ENCODE measurements at regions not wholly inside any gene's neighbourhood (a gene's known extent, or its start where the extent isn't known, plus 50 kb on each side); places are given as distances from the start of the nearest gene placed in this dataset.
"Not testable (repeated sequence)": the region's sequence is repeated elsewhere in the genome, so short reads cannot be mapped to it uniquely, and the experiment has no call there.

GRCh38 chr9:20237686-20238085 lies 384.6 kb downstream of the MLLT3 start:
- DNase-seq: no peak
- Mint-ChIP-seq H3K27me3 (ENCODE audit: insufficient read depth) (peaks cover 12% of the 10 kb centered on the region), H3K27ac (no peak overlapping the region), H3K4me3 (no peak overlapping the region), H3K4me1 (peaks cover 6% of the 10 kb centered on the region), H3K36me3 (ENCODE audit: low read depth) (peaks cover 3% of the 10 kb centered on the region), H3K9me3 (peaks cover 31% of the 10 kb centered on the region)
- peaks cover 4% of the 10 kb centered on the region for H3K4me1 ChIP-seq (ENCODE audit: control insufficient read depth, insufficient read depth, low read length)
- no peak overlapping the region for H3K27ac ChIP-seq (ENCODE audit: low read depth, low read length)
- WGBS, 2 experiments (ENCODE audit: insufficient coverage in 1 of 2, insufficient read length in 1 of 2): 97 to 100% methylated on average over 1 of the region's 1 CpG
- no peaks in the 10 kb centered on the region for H3K27me3 ChIP-seq (ENCODE audit: control insufficient read depth, insufficient read depth, low read length, poor library complexity, severe bottlenecking)
- H3K4me3 ChIP-seq (ENCODE audit: low read length): no peak overlapping the region
- peaks cover 13% of the 10 kb centered on the region for H3K9me3 ChIP-seq (ENCODE audit: control insufficient read depth, low read length)
- no peak overlapping the region for H3K9ac ChIP-seq (ENCODE audit: extremely low read depth, low read length, poor library complexity, severe bottlenecking)
- no peak for TF ChIP-seq CTCF (conservative IDR thresholded peaks at IDR 0.05)
- H3K36me3 ChIP-seq (ENCODE audit: control insufficient read depth, insufficient read depth, low read length): no peaks in the 10 kb centered on the region

- 88 to 96% methylated on average over 4 of the region's 4 CpGs for WGBS, 2 experiments (ENCODE audit: insufficient coverage in 1 of 2, insufficient read length in 1 of 2)
- H3K36me3 Mint-ChIP-seq (ENCODE audit: low read depth): peaks cover 3% of the 10 kb centered on the region
- H3K4me3 ChIP-seq (ENCODE audit: low read length): no peak overlapping the region
- no peaks in the 10 kb centered on the region for H3K36me3 ChIP-seq (ENCODE audit: control insufficient read depth, insufficient read depth, low read length)
- H3K4me1 Mint-ChIP-seq: no peaks in the 10 kb centered on the region
- H3K27me3 Mint-ChIP-seq (ENCODE audit: insufficient read depth): peaks cover 8% of the 10 kb centered on the region
- H3K27me3 ChIP-seq (ENCODE audit: control insufficient read depth, insufficient read depth, low read length, poor library complexity, severe bottlenecking): no peaks in the 10 kb centered on the region
- H3K27ac Mint-ChIP-seq: no peak overlapping the region
- no peak for TF ChIP-seq CTCF (conservative IDR thresholded peaks at IDR 0.05)
- H3K9ac ChIP-seq (ENCODE audit: extremely low read depth, low read length, poor library complexity, severe bottlenecking): no peak overlapping the region
- no peak overlapping the region for H3K27ac ChIP-seq (ENCODE audit: low read depth, low read length)
- H3K4me1 ChIP-seq (ENCODE audit: control insufficient read depth, insufficient read depth, low read length): no peaks in the 10 kb centered on the region
- no peak for DNase-seq
- H3K9me3 ChIP-seq (ENCODE audit: control insufficient read depth, low read length): peaks cover 13% of the 10 kb centered on the region
- H3K9me3 Mint-ChIP-seq: peaks cover 33% of the 10 kb centered on the region
- no peak overlapping the region for H3K4me3 Mint-ChIP-seq
Observed at GRCh38 chr9:20236676-20237075, 385.6 kb downstream of the MLLT3 start.

DNA sequence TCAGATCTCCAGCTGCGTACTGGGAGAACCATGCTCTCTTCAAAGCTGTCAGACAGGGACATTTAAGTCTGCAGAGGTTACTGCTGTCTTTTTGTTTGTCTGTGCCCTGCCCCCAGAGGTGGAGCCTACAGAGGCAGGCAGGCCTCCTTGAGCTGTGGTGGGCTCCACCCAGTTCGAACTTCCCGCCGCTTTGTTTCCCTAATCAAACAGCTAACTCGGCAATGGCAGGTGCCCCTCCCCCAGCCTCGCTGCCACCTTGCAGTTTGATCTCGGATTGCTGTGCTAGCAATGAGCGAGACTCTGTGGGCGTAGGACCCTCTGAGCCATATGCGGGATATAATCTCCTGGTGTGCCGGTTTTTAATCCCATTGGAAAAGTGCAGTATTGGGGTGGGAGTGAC lies 387.1 kb downstream of the MLLT3 start:
- not testable (repeated sequence) for H3K4me3 Mint-ChIP-seq; H3K36me3 ChIP-seq (ENCODE audit: control insufficient read depth, insufficient read depth, low read length); H3K4me1 ChIP-seq (ENCODE audit: control insufficient read depth, insufficient read depth, low read length); H3K36me3 Mint-ChIP-seq (ENCODE audit: low read depth); DNase-seq; H3K27ac ChIP-seq (ENCODE audit: low read depth, low read length); H3K9ac ChIP-seq (ENCODE audit: extremely low read depth, low read length, poor library complexity, severe bottlenecking); H3K27me3 ChIP-seq (ENCODE audit: control insufficient read depth, insufficient read depth, low read length, poor library complexity, severe bottlenecking); H3K27me3 Mint-ChIP-seq (ENCODE audit: insufficient read depth); H3K4me1 Mint-ChIP-seq; H3K4me3 ChIP-seq (ENCODE audit: low read length); H3K27ac Mint-ChIP-seq
- H3K9me3 Mint-ChIP-seq: peaks cover 37% of the 10 kb centered on the region
- H3K9me3 ChIP-seq (ENCODE audit: control insufficient read depth, low read length): peaks cover 13% of the 10 kb centered on the region
- 89 to 91% methylated on average over 7 to 11 of the region's 11 CpGs for whole genome bisulfite sequencing, 2 experiments (ENCODE audit: insufficient coverage in 1 of 2, insufficient read length in 1 of 2)

DNA sequence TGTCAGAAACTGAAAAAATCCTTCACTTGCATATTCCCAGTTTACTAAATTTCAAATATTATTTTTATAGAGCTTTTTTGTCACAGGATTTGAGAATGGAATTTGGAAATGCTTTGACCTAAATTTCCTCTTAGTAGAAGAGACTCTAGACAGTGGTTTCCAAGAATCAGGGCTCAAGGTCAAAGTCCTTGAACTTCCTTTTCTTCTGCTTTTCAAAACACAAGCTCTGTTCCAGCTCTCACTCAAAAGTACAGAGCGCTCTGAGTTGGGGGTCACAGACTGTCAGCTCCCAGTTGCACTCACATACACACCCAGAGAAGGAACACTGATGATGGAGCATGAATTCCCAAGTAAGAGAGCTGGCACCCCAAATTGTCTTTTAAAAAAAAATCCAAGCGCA lies 394.2 kb downstream of the MLLT3 start:
- peaks cover 8% of the 10 kb centered on the region for H3K4me1 Mint-ChIP-seq

More for the DNA sequence above, 394.2 kb downstream of the MLLT3 start:
- H3K27me3 Mint-ChIP-seq (ENCODE audit: insufficient read depth): peaks cover 8% of the 10 kb centered on the region
- no peaks in the 10 kb centered on the region for H3K36me3 ChIP-seq (ENCODE audit: control insufficient read depth, insufficient read depth, low read length)
- H3K9me3 ChIP-seq (ENCODE audit: control insufficient read depth, low read length): no peaks in the 10 kb centered on the region
- TF ChIP-seq CTCF (conservative IDR thresholded peaks at IDR 0.05): no peak
- no peaks in the 10 kb centered on the region for H3K27me3 ChIP-seq (ENCODE audit: control insufficient read depth, insufficient read depth, low read length, poor library complexity, severe bottlenecking)
- no peaks in the 10 kb centered on the region for H3K36me3 Mint-ChIP-seq (ENCODE audit: low read depth)
- no peak overlapping the region for H3K27ac Mint-ChIP-seq
- H3K4me1 ChIP-seq (ENCODE audit: control insufficient read depth, insufficient read depth, low read length): no peaks in the 10 kb centered on the region
- peaks cover 7% of the 10 kb centered on the region for H3K9me3 Mint-ChIP-seq
- H3K4me3 Mint-ChIP-seq: no peak overlapping the region
- 94 to 100% methylated on average over 1 to 2 of the region's 2 CpGs for WGBS, 2 experiments (ENCODE audit: insufficient coverage in 1 of 2, insufficient read length in 1 of 2)
- H3K4me3 ChIP-seq (ENCODE audit: low read length): no peak overlapping the region
- no peak overlapping the region for H3K27ac ChIP-seq (ENCODE audit: low read depth, low read length)
- no peak for DNase-seq
- no peak overlapping the region for H3K9ac ChIP-seq (ENCODE audit: extremely low read depth, low read length, poor library complexity, severe bottlenecking)

Data from endodermal cell (in vitro differentiated cells).